ENCODE measurements at regions not wholly inside any gene's neighbourhood (a gene's known extent, or its start where the extent isn't known, plus 50 kb on each side); places are given as distances from the start of the nearest gene placed in this dataset.
"Not testable (repeated sequence)": the region's sequence is repeated elsewhere in the genome, so short reads cannot be mapped to it uniquely, and the experiment has no call there.

DNA sequence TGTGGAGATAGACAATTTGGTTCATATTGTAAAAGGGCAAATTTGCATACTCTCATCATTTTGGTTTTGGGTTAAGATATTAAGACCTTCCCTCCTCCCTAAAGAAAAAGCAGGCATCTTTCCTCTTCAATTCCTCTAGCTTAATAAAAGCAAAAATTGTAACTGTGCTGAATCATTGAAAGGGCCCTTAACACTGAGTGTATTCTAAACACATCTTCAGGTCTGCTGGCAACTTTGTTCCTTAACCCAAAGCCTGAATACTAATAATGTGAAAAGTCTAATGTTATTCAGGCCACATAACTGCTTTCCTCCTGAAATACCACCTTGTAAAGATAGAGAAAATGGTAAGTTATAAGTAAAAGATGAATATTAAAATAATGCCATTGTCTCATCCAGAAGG is 1200.5 kb upstream of the FAM98A start:
- no peak overlapping the region for H3K27ac ChIP-seq (ENCODE audit: insufficient read depth in 1 of 2, low read depth in 1 of 2, low read length in 2 of 2, poor library complexity in 1 of 2, severe bottlenecking in 2 of 2)
- POLR2A ChIA-PET, result no interaction called here
- no peaks in the 10 kb centered on the region for H3K9me3 ChIP-seq (ENCODE audit: control extremely low read depth in 1 of 5, control insufficient read depth in 4 of 5, insufficient read depth in 2 of 5, low read depth in 1 of 5, low read length in 4 of 5)
- no peak for DNase-seq
- CTCF ChIA-PET, result no interaction called here
- no peaks in the 10 kb centered on the region for H3K27me3 ChIP-seq (replicated peaks in 2 of 5; ENCODE audit: control insufficient read depth in 4 of 5, insufficient read depth in 5 of 5, low read length in 4 of 5)
- no peak overlapping the region for H3K4me3 ChIP-seq (ENCODE audit: control insufficient read depth in 1 of 7, extremely low read depth in 1 of 7, insufficient read depth in 4 of 7, low read depth in 2 of 7, low read length in 6 of 7)
- no peaks in the 10 kb centered on the region for H3K4me1 ChIP-seq (ENCODE audit: control extremely low read depth in 1 of 4, control insufficient read depth in 4 of 4, insufficient read depth in 4 of 4, low read length in 3 of 4)
- no peaks in the 10 kb centered on the region for H3K36me3 ChIP-seq (ENCODE audit: control insufficient read depth in 4 of 4, insufficient read depth in 4 of 4, low read length in 3 of 4)

DNA sequence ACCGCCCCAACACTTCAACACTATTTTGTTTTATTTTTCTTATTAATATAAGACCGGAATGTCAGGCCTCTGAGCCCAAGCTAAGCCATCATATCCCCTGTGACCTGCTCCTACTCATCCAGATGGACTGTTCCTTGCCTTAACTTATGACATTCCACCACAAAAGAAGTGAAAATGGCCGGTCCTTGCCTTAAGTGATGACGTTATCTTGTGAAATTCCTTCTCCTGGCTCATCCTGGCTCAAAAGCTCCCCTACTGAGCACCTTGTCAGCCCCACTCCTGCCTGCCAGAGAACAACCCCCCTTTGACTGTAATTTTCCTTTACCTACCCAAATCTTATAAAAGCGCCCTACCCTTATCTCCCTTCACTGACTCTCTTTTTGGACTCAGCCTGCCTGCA is 1196.5 kb upstream of the FAM98A start:
- 100% methylated on average over 4 of the region's 5 CpGs for WGBS (ENCODE audit: insufficient coverage)
- H3K27ac ChIP-seq (ENCODE audit: insufficient read depth in 1 of 2, low read depth in 1 of 2, low read length in 2 of 2, poor library complexity in 1 of 2, severe bottlenecking in 2 of 2); CTCF ChIA-PET; H3K27me3 ChIP-seq (replicated peaks in 2 of 5; ENCODE audit: control insufficient read depth in 4 of 5, insufficient read depth in 5 of 5, low read length in 4 of 5); DNase-seq; POLR2A ChIA-PET; H3K4me1 ChIP-seq (ENCODE audit: control extremely low read depth in 1 of 4, control insufficient read depth in 4 of 4, insufficient read depth in 4 of 4, low read length in 3 of 4); H3K4me3 ChIP-seq (ENCODE audit: control insufficient read depth in 1 of 7, extremely low read depth in 1 of 7, insufficient read depth in 4 of 7, low read depth in 2 of 7, low read length in 6 of 7); H3K9me3 ChIP-seq (ENCODE audit: control extremely low read depth in 1 of 5, control insufficient read depth in 4 of 5, insufficient read depth in 2 of 5, low read depth in 1 of 5, low read length in 4 of 5); H3K36me3 ChIP-seq (ENCODE audit: control insufficient read depth in 4 of 4, insufficient read depth in 4 of 4, low read length in 3 of 4): not testable (repeated sequence)

DNA sequence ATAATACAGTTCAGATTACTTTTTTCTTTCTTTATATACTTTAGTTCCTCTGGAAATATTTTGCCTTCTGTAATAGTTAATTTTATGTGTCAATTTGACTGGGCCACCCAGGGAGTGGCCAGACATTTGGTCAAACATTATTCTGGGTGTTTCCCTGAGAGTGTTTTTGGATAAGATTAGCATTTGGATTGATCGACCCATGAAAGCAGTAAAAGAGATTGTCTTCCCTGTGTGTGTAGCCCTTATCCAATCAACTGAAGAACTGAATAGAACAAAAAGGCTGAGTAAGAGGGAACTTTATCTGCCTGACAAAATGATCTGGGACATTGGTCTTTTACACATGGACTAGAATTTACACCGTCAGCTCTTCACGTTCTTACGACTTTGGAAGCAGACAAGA is 1190.1 kb upstream of the FAM98A start:
- no peaks in the 10 kb centered on the region for H3K4me1 ChIP-seq (ENCODE audit: control extremely low read depth in 1 of 4, control insufficient read depth in 4 of 4, insufficient read depth in 4 of 4, low read length in 3 of 4)
- ChIA-PET CTCF (interaction anchor here (0.6 kb wide), 1 partner anchor 69 kb away, joined by 4 read pairs; no protein-coding TSS in a partner anchor), POLR2A (no interaction called here)
- H3K9me3 ChIP-seq (ENCODE audit: control extremely low read depth in 1 of 5, control insufficient read depth in 4 of 5, insufficient read depth in 2 of 5, low read depth in 1 of 5, low read length in 4 of 5), result no peaks in the 10 kb centered on the region
- no peak overlapping the region for H3K27ac ChIP-seq (ENCODE audit: insufficient read depth in 1 of 2, low read depth in 1 of 2, low read length in 2 of 2, poor library complexity in 1 of 2, severe bottlenecking in 2 of 2)
- no peak overlapping the region for H3K4me3 ChIP-seq (ENCODE audit: control insufficient read depth in 1 of 7, extremely low read depth in 1 of 7, insufficient read depth in 4 of 7, low read depth in 2 of 7, low read length in 6 of 7)
- H3K36me3 ChIP-seq (ENCODE audit: control insufficient read depth in 4 of 4, insufficient read depth in 4 of 4, low read length in 3 of 4), result no peaks in the 10 kb centered on the region
- 88% methylated on average over 1 of the region's 4 CpGs for WGBS (ENCODE audit: insufficient coverage)
- no peak for DNase-seq
- H3K27me3 ChIP-seq (replicated peaks in 2 of 5; ENCODE audit: control insufficient read depth in 4 of 5, insufficient read depth in 5 of 5, low read length in 4 of 5), result no peaks in the 10 kb centered on the region

DNA sequence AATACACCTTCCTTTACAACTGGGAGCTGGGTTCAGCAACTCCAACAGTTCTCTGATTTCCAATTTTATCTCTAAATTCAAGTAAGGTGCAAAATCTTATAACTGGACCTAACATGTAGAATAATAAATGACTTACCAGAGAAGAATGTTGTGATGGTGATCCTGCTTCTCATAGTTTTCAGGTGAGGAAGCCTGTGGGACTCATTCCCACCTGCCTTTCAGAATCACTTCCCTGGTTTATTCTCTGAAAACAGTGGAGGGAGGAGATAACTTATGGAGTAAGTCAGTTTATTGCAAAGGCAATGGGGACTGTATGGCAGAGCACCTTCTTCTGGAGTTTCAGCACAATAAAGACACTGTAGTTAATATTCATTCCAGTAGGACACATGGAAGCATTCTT is 1188.2 kb upstream of the FAM98A start:
- ChIA-PET CTCF (no interaction called here), POLR2A (no interaction called here)
- DNase-seq, result no peak
- Histone ChIP-seq H3K4me1 (ENCODE audit: control extremely low read depth in 1 of 4, control insufficient read depth in 4 of 4, insufficient read depth in 4 of 4, low read length in 3 of 4) (no peaks in the 10 kb centered on the region), H3K9me3 (ENCODE audit: control extremely low read depth in 1 of 5, control insufficient read depth in 4 of 5, insufficient read depth in 2 of 5, low read depth in 1 of 5, low read length in 4 of 5) (no peaks in the 10 kb centered on the region), H3K27ac (ENCODE audit: insufficient read depth in 1 of 2, low read depth in 1 of 2, low read length in 2 of 2, poor library complexity in 1 of 2, severe bottlenecking in 2 of 2) (no peak overlapping the region), H3K27me3 (replicated peaks in 2 of 5; ENCODE audit: control insufficient read depth in 4 of 5, insufficient read depth in 5 of 5, low read length in 4 of 5) (no peaks in the 10 kb centered on the region), H3K4me3 (ENCODE audit: control insufficient read depth in 1 of 7, extremely low read depth in 1 of 7, insufficient read depth in 4 of 7, low read depth in 2 of 7, low read length in 6 of 7) (no peak overlapping the region), H3K36me3 (ENCODE audit: control insufficient read depth in 4 of 4, insufficient read depth in 4 of 4, low read length in 3 of 4) (no peaks in the 10 kb centered on the region)

DNA sequence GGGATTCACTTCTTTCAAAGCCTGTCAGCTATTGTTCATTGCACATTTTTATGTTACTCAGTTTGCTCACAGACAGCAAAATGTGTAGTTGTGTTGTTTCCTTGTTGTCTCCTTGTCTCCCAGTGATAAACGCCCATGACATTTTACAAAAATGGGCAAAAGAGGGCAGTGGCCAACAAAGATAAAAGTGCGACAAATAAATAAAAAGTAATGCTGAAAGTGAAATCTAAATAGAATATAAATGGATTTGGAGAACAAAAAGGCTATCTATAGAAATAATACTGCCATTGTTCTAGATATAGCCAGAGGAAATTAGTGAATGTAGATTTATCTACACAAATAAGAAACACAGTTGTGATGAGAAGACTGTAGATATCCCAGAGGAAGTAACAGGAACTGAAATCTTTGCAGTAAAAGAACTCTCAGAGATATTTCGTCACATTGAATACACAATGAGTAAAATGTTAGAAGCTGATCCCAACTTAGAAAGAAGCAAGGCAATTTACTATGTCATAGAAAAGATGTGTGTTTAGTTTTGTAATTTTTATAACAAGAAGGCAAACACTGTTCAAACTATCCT is 1186.2 kb upstream of the FAM98A start:
- POLR2A ChIA-PET, result no interaction called here
- Histone ChIP-seq H3K27me3 (replicated peaks in 2 of 5; ENCODE audit: control insufficient read depth in 4 of 5, insufficient read depth in 5 of 5, low read length in 4 of 5) (no peaks in the 10 kb centered on the region), H3K4me3 (ENCODE audit: control insufficient read depth in 1 of 7, extremely low read depth in 1 of 7, insufficient read depth in 4 of 7, low read depth in 2 of 7, low read length in 6 of 7) (no peak overlapping the region), H3K9me3 (ENCODE audit: control extremely low read depth in 1 of 5, control insufficient read depth in 4 of 5, insufficient read depth in 2 of 5, low read depth in 1 of 5, low read length in 4 of 5) (no peaks in the 10 kb centered on the region), H3K4me1 (ENCODE audit: control extremely low read depth in 1 of 4, control insufficient read depth in 4 of 4, insufficient read depth in 4 of 4, low read length in 3 of 4) (no peaks in the 10 kb centered on the region), H3K36me3 (ENCODE audit: control insufficient read depth in 4 of 4, insufficient read depth in 4 of 4, low read length in 3 of 4) (no peaks in the 10 kb centered on the region), H3K27ac (ENCODE audit: insufficient read depth in 1 of 2, low read depth in 1 of 2, low read length in 2 of 2, poor library complexity in 1 of 2, severe bottlenecking in 2 of 2) (no peak overlapping the region)
- no peak for DNase-seq
- CTCF ChIA-PET, result no interaction called here
- 92% methylated on average over 2 of the region's 3 CpGs for WGBS (ENCODE audit: insufficient coverage)

DNA sequence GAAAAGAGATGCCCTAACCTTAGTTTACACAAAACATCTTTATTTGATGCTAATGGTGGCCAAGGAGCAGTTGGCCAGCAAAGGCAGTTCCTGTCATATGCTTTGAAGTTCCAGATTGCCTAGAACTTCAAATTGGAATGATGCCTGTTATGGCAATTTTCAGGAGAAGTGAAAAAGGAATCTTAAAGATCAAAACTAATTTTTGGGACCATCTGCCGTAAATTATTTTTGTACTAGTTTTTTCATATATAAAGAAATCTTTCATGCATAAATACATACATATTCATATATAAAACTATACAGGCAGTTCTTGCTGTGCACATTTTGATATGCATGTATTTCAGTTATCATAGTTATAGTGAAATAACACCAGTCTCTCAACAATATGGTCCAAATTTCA is 1185.6 kb upstream of the FAM98A start:
- Histone ChIP-seq H3K27me3 (replicated peaks in 2 of 5; ENCODE audit: control insufficient read depth in 4 of 5, insufficient read depth in 5 of 5, low read length in 4 of 5) (no peaks in the 10 kb centered on the region), H3K27ac (ENCODE audit: insufficient read depth in 1 of 2, low read depth in 1 of 2, low read length in 2 of 2, poor library complexity in 1 of 2, severe bottlenecking in 2 of 2) (no peak overlapping the region), H3K9me3 (ENCODE audit: control extremely low read depth in 1 of 5, control insufficient read depth in 4 of 5, insufficient read depth in 2 of 5, low read depth in 1 of 5, low read length in 4 of 5) (no peaks in the 10 kb centered on the region), H3K4me3 (ENCODE audit: control insufficient read depth in 1 of 7, extremely low read depth in 1 of 7, insufficient read depth in 4 of 7, low read depth in 2 of 7, low read length in 6 of 7) (no peak overlapping the region), H3K4me1 (ENCODE audit: control extremely low read depth in 1 of 4, control insufficient read depth in 4 of 4, insufficient read depth in 4 of 4, low read length in 3 of 4) (no peaks in the 10 kb centered on the region), H3K36me3 (ENCODE audit: control insufficient read depth in 4 of 4, insufficient read depth in 4 of 4, low read length in 3 of 4) (no peaks in the 10 kb centered on the region)
- no peak for DNase-seq
- no CpG with 5 or more reads among the region's 1 CpG for WGBS (ENCODE audit: insufficient coverage)
- POLR2A ChIA-PET, result no interaction called here
- CTCF ChIA-PET, result no interaction called here

DNA sequence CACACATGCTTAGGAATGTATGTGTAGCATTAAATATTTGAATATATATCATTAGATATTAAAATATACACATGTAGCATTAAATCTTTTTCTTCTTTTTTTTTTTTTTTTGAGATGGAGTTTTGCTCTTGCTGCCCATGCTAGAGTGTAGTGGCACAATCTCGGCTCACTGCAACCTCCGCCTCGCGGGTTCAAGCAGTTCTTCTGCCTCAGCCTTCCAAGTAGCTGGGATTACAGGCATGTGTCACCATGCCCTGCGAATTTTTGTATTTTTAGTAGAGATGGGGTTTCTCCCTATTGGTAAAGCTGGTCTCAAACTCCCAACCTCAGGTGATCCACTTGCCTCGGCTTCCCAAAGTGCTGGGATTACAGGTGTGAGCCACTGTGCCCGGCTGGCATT is 1151.6 kb upstream of the FAM98A start:
- WGBS (ENCODE audit: insufficient coverage), result no CpG with 5 or more reads among the region's 7 CpGs
- POLR2A ChIA-PET; H3K27me3 ChIP-seq (replicated peaks in 2 of 5; ENCODE audit: control insufficient read depth in 4 of 5, insufficient read depth in 5 of 5, low read length in 4 of 5); CTCF ChIA-PET; DNase-seq; H3K36me3 ChIP-seq (ENCODE audit: control insufficient read depth in 4 of 4, insufficient read depth in 4 of 4, low read length in 3 of 4); H3K9me3 ChIP-seq (ENCODE audit: control extremely low read depth in 1 of 5, control insufficient read depth in 4 of 5, insufficient read depth in 2 of 5, low read depth in 1 of 5, low read length in 4 of 5); H3K4me3 ChIP-seq (ENCODE audit: control insufficient read depth in 1 of 7, extremely low read depth in 1 of 7, insufficient read depth in 4 of 7, low read depth in 2 of 7, low read length in 6 of 7); H3K4me1 ChIP-seq (ENCODE audit: control extremely low read depth in 1 of 4, control insufficient read depth in 4 of 4, insufficient read depth in 4 of 4, low read length in 3 of 4); H3K27ac ChIP-seq (ENCODE audit: insufficient read depth in 1 of 2, low read depth in 1 of 2, low read length in 2 of 2, poor library complexity in 1 of 2, severe bottlenecking in 2 of 2): not testable (repeated sequence)

All from common myeloid progenitor, CD34-positive (primary cell).